ENCODE measurements at regions not wholly inside any gene's neighbourhood (a gene's known extent, or its start where the extent isn't known, plus 50 kb on each side); places are given as distances from the start of the nearest gene placed in this dataset.
"Not testable (repeated sequence)": the region's sequence is repeated elsewhere in the genome, so short reads cannot be mapped to it uniquely, and the experiment has no call there.

DNA sequence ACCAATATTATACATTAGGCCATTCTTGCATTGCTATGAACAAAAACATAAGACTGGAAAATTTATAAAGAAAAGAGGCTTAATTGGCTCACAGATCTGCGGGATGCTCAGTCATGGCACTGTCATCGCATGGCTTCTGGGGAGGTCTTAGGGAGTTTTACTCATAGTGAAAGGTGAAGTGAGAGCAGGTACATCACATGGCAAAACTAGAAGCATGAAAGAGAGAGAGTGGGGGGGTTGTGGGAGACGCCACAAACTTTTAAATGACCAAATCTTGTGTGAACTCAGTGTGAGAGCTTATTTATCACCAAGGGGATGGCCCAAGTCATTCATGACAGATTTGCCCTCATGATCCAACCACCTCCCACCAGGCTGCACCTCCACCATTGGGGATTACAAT is 398.3 kb upstream of the EDIL3 start:
- no peak for DNase-seq

- DNase-seq, result no peak
Observed at GRCh38 chr5:84779186-84779585, 394.5 kb upstream of the EDIL3 start.

GRCh38 chr5:84764227-84764626 is 379.5 kb upstream of the EDIL3 start:
- no peak for DNase-seq

DNA sequence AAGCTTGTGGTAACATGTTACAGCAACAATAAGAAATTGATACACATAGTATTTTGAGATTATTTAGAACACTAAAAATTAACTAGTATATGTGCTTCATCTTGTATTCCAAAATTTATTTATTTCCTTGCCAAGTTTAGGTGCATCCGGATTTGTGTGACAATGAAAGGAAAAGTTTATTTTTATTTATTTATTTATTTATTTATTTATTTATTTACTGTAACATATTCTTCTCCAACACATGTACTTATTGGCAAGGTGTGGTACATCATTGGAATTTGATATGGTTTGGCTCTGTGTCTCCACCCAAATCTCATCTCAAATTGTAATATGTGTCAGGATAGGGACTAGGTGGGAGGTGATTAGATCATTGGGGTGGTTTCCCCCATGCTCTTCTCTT is 373.3 kb upstream of the EDIL3 start:
- DNase-seq, result no peak

DNA sequence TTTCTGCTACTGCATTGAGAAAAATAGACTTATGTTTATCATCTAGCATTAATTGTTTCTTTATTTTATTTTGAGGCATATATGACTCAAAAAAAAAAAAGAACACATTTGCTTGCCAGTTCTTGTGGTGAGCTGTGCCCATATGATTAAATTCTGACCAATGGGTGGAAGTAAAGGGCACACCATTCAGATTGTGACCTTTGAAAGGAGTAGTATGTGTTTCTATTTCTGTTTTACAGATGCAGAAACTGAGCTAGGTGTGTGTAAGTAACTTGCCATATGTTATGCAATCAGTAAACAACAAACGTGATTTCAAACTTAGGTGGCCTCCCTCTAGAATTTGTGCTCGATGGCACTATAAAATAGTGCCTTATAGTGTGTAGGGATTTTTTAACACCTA is 368.1 kb upstream of the EDIL3 start:
- no peak for DNase-seq

DNA sequence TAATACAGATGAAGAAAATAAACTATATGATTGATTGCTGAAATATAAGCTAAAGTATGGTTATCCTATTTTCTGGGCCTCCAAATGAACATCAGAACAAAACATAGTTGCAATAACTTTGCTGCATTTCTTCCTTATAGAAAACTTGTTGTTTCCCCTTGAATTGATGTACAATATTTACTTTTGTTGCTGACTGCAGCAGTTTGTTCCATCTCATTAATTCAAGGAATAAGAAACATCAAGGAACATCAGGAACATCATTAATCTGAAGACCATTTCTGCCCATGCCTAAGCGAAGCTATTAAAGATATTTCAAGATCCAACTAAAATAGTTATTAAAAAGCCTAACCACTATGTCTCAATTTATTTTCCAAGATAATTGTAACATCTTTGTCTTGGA is 363.6 kb upstream of the EDIL3 start:
- no peak for DNase-seq

DNA sequence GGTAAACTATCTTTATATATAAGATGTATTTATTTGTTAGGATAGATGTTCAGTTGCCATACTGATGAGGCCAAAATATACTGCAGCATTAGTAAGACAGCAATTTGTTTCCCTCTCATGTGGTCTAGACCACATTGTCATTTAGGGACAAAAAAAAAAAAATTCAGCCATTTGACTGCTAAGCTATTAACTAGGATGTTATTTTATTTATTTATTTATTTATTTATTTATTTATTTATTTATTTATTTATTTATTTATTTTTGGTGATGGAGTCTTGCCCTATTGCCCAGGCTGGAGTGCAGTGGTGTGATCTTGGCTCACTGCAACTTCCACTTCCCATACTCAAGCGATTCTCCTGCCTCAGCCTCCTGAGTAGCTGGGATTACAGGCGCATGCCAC is 361.6 kb upstream of the EDIL3 start:
- DNase-seq, result not testable (repeated sequence)

GRCh38 chr5:84741056-84741455 is 356.4 kb upstream of the EDIL3 start:
- DNase-seq, result no peak

GRCh38 chr5:84729326-84729725 is 344.6 kb upstream of the EDIL3 start:
- DNase-seq, result no peak

DNA sequence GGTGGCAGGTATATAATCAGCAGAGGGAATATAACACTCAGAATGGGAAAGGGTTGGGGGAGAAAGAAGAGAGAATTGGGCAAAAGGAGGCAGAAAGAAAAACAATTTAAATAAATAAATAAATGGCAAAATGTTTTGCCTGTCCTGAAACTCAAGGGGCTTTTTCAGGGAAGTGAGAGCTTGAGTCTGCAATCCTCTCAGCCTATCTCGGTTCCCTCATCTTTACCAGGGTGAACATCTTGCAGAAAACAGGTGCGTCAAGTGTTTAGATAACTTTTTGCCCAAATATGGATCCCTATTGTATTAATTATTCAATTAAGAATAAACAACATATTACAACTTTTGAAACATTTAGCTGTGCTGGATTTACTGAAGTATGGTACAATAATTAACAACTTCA is 343.0 kb upstream of the EDIL3 start:
- DNase-seq, result no peak

- DNase-seq, result no peak
Observed at GRCh38 chr5:84725946-84726570, 341.4 kb upstream of the EDIL3 start.

GRCh38 chr5:84724683-84725082 is 340.0 kb upstream of the EDIL3 start:
- no peak for DNase-seq

- DNase-seq, result no peak
Observed at GRCh38 chr5:84724181-84724580, 339.5 kb upstream of the EDIL3 start.

DNA sequence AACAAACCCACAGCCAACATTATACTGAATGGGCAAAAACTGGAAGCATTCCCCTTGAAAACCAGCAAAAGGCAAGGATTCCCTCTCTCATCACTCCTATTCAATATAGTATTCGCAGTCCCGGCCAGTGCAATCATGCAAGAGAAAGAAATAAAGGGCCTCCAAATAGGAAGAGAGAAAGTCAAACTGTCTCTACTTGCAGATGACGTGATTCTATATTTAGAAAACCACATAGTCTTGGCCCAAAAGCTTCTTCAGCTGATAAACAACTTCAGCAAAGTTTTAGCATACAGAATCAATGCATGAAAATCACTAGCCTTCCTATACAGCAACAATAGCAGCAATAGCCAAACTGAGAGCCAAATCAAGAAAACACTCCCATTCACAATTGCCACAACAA is 333.7 kb upstream of the EDIL3 start:
- DNase-seq, result no peak

DNA sequence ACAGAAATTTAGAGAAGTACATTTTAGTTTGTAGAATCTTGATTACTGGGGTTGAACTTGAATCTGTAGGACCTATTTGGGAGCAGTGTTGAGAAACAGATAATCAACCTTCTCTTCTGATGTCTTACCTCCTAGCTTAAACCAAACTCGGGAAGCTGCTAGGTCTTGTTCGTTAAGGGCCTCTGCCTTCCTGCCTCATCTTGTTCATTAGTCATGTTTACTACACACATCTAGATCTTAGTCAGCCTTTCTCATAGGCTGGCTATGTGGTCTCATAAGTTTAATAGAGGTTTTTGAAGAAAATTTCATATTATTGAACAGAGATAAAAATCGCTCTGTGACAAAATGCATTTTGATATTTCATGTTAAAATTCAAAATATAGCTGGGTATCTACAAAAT is 331.0 kb upstream of the EDIL3 start:
- no peak for DNase-seq

DNA sequence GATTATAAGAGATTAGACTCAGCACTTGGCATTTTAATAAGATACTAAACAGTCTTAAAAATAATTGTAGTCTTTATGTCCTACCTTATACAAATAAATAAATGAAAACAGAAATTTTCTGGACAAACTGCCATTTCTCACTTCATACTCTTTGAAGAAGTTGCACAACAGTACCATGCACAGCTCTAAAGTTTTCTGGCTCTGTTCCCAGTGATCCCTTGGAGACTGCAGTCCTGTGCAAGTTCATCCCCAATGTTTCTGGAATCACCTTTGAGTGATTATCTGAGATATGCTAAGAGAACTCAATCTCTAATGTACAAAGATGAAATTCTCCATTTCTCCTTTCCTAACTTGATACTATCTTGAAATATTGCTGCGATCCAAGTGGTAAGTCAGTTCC is 330.4 kb upstream of the EDIL3 start:
- no peak for DNase-seq

- DNase-seq, result no peak
Observed at GRCh38 chr5:84709075-84709474, 324.4 kb upstream of the EDIL3 start.

DNA sequence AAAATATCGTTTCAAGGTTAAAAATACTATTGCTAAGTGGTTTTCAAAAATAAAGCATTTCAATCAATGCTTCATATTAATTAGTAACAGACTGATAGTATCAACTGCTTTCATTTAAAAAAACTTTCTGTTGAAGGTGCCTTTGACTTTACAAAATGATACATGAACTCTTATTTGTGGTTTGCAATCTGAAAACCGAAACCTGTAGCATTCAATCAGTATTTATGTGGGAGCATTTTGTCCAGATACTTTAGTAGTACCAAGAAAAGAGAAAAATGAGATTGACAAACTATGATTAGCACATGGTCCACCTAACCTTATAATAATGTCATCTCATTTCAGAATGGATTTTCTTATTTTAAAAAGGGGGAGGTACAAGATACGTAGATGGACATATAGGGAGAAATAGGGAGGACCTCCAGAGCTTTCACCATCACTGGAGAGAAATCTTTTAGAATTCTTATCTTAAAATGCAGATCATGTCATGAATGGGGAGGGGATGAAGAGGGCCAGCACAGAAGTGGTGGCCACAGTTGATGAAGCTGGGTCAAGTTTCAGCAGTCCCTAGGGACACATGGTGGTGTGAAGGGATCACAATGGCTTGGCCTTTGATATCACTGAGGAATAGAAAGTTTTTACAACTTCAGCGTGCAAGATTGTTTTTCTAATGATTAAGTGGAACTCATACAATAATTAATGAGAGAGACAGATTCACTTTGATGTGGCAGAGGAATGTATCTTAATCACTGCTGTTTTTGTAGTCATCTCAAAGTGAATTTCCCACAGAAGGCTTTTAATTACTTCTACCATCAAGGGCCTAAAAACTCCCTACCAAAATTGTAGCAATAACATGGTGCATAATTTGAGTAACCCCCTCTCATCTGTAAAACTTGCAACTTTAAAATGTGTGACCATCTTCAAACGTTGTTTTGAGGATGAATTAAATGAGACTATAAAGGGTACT is 322.3 kb upstream of the EDIL3 start:
- DNase-seq, result no peak

- DNase-seq, result not testable (repeated sequence)
Observed at GRCh38 chr5:84700545-84700944, 315.9 kb upstream of the EDIL3 start.

GRCh38 chr5:84696651-84697050 is 312.0 kb upstream of the EDIL3 start:
- DNase-seq, result no peak

GRCh38 chr5:84695330-84695729 is 310.6 kb upstream of the EDIL3 start:
- DNase-seq, result no peak

DNA sequence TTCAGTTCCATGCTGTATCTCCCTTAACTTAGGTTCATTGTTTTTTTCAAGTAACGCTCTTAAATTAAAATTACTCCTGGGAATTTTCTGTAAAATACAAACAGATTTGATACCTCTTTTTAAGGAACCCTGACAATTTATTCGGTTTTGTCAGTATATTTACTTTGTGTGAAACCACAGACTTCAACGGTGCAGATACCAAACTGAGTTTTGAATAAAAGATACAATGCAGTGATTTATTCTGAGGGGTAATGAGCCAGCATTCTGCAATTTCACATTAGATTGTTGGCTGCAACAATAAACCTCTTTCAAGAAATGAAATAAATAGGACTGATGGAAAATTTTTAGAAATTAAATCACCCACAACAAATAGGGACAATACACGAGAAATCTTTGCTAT is 308.6 kb upstream of the EDIL3 start:
- no peak for DNase-seq

- no peak for DNase-seq
Observed at GRCh38 chr5:84688566-84688965, 303.9 kb upstream of the EDIL3 start.

- no peak for DNase-seq
Observed at GRCh38 chr5:84685121-84685894, 300.6 kb upstream of the EDIL3 start.

Data from cerebellar nuclear complex (tissue), 1 donor.